RWPE1 (cell line): ENCODE measurements at regions not wholly inside any gene's neighbourhood (a gene's known extent, or its start where the extent isn't known, plus 50 kb on each side); places are given as distances from the start of the nearest gene placed in this dataset.

ENCODE experiments used
- CTCF ChIA-PET: fragments of 350-600 bp; sonication (Branson Sonifier 250); formaldehyde crosslinking; extraction: SDS; loops from one replicate; lab custom pipeline; 2021; lab: Yijun Ruan, JAX
- POLR2A ChIA-PET: fragments of 400-600 bp; formaldehyde crosslinking; extraction: SDS; loops from one replicate; lab custom pipeline; 2020; ENCODE audit warnings: antibody characterized with exemption; ENCODE audit not compliant: low non-redundant PET; lab: Yijun Ruan, JAX
- DNase-seq: peaks from one replicate; pipeline ENCODE4 v3.0.0; 2012; ENCODE audit warnings: low spot score
- H3K27ac ChIP-seq: fragments of 450-650 bp; 2 replicates; pipeline ENCODE4 v1.5.1; 2017
- TF ChIP-seq, protein P1 (sequence below): fragments of 450-650 bp; conservative IDR thresholded peaks from 2 replicates; pipeline ENCODE4 v1.5.1; 2017; ENCODE audit warnings: low read depth, mild to moderate bottlenecking

DNA sequence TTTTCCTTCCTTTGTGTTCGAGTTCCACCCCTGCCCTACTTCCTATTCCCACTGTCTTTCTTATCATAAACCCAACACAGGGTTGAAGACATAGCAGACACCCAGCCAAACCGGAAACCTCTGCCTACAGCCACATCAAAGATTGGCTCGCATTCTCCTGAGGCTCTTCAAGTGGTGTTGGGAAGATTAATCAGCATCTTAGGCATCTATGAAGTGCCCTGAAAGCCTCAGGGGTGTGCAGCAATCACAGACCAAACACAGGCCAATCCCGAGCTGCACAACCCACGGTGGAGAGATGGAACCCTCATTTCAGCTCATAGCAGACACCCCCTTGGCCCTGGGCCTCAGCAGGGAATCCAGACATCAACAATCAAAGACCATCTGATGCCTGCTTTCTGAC, 255.9 kb downstream of the XXYLT1 start:
- POLR2A ChIA-PET = no interaction called here
- CTCF ChIA-PET = interaction anchor here (0.6 to 1.1 kb wide), 2 partner anchors 92 to 200 kb away, joined by 3 to 5 read pairs; no protein-coding TSS in a partner anchor
- TF ChIP-seq, protein P1, sequence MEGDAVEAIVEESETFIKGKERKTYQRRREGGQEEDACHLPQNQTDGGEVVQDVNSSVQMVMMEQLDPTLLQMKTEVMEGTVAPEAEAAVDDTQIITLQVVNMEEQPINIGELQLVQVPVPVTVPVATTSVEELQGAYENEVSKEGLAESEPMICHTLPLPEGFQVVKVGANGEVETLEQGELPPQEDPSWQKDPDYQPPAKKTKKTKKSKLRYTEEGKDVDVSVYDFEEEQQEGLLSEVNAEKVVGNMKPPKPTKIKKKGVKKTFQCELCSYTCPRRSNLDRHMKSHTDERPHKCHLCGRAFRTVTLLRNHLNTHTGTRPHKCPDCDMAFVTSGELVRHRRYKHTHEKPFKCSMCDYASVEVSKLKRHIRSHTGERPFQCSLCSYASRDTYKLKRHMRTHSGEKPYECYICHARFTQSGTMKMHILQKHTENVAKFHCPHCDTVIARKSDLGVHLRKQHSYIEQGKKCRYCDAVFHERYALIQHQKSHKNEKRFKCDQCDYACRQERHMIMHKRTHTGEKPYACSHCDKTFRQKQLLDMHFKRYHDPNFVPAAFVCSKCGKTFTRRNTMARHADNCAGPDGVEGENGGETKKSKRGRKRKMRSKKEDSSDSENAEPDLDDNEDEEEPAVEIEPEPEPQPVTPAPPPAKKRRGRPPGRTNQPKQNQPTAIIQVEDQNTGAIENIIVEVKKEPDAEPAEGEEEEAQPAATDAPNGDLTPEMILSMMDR = no peak
- H3K27ac ChIP-seq = no peak overlapping the region
- no peak for DNase-seq

DNA sequence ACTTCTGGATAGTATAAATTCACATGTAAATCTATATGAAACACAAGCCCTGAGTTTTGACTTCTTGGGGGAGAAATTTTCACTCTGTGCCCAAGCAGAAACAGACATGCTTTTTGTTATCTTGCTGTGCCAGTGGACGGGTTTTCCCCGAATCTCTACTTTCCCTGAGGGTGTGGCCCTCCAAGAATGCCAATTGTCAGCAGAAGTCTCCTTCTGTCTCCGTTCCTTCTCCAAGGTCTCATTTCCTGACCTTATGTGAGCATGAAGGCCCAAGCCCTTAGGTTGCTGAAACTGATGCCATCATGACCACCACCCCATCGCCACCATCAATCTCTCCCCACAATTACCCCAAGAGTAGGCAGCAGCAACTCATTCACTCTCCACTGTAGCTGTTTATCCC, 253.8 kb downstream of the XXYLT1 start:
- TF ChIP-seq, protein P1 = no peak
- CTCF ChIA-PET = no interaction called here
- H3K27ac ChIP-seq = no peak overlapping the region
- POLR2A ChIA-PET = no interaction called here
- no peak for DNase-seq
